GM23338 (cell line): ENCODE measurements at regions not wholly inside any gene's neighbourhood (a gene's known extent, or its start where the extent isn't known, plus 50 kb on each side); places are given as distances from the start of the nearest gene placed in this dataset.

ENCODE experiments used
- CREB1 ChIP-seq: fragments of 250-450 bp; sonication (Bioruptor Pico); IDR thresholded peaks from 2 replicates; pipeline ENCODE4 v1.5.0; 2020; ENCODE audit warnings: low read depth, mild to moderate bottlenecking, moderate library complexity
- EZH2 ChIP-seq: fragments of 200-600 bp; sonication (generic); IDR thresholded peaks from one replicate; pipeline ENCODE4 v1.8.0; 2017; ENCODE audit warnings: antibody characterized with exemption, mild to moderate bottlenecking, low read depth; ENCODE audit not compliant: unreplicated experiment
- EZH2phosphoT487 ChIP-seq: fragments of 200-600 bp; sonication (generic); IDR thresholded peaks from one replicate; pipeline ENCODE4 v1.8.1; 2018; ENCODE audit warnings: antibody characterized with exemption; ENCODE audit not compliant: unreplicated experiment
- JUNB ChIP-seq: IDR thresholded peaks from one replicate; pipeline ENCODE4 v1.6.1; 2016; ENCODE audit warnings: antibody characterized with exemption; ENCODE audit not compliant: unreplicated experiment
- NANOG ChIP-seq: IDR thresholded peaks from 2 replicates; pipeline ENCODE4 v1.6.1; 2016; ENCODE audit warnings: antibody characterized with exemption, borderline replicate concordance
- POLR2AphosphoS5 ChIP-seq: IDR thresholded peaks from 2 replicates; pipeline ENCODE4 v1.6.1; 2016; ENCODE audit warnings: antibody characterized with exemption, low read depth
- STAT1 ChIP-seq: IDR thresholded peaks from one replicate; pipeline ENCODE4 v1.6.1; 2016; ENCODE audit warnings: antibody characterized with exemption; ENCODE audit not compliant: unreplicated experiment
- ZNF114 ChIP-seq: fragments of 250-450 bp; sonication (Bioruptor Pico); IDR thresholded peaks from 2 replicates; pipeline ENCODE4 v1.5.0; 2020; ENCODE audit warnings: mild to moderate bottlenecking, moderate library complexity
- ZNF331 ChIP-seq: fragments of 250-450 bp; sonication (Bioruptor Pico); IDR thresholded peaks from 2 replicates; pipeline ENCODE4 v1.5.0; 2020; ENCODE audit warnings: low read depth, mild to moderate bottlenecking, moderate library complexity
- TF ChIP-seq, protein P1 (sequence below), 2 experiments: fragments of 200-600 bp in 1 of 2; sonication (generic) in 1 of 2; conservative IDR thresholded peaks; 2 replicates each; pipeline versions ENCODE4 v1.5.1 to v1.6.1; 2016 to 2017; ENCODE audit warnings: antibody characterized with exemption in 2 of 2, low read depth in 2 of 2, mild to moderate bottlenecking in 2 of 2, moderate library complexity in 1 of 2
- TF ChIP-seq, protein P2 (sequence below): IDR thresholded peaks from one replicate; pipeline ENCODE4 v1.6.1; 2018; ENCODE audit warnings: antibody characterized with exemption; ENCODE audit not compliant: unreplicated experiment
- TF ChIP-seq, protein P3 (sequence below): IDR thresholded peaks from 2 replicates; pipeline ENCODE4 v1.6.1; 2016; ENCODE audit warnings: antibody characterized with exemption

DNA sequence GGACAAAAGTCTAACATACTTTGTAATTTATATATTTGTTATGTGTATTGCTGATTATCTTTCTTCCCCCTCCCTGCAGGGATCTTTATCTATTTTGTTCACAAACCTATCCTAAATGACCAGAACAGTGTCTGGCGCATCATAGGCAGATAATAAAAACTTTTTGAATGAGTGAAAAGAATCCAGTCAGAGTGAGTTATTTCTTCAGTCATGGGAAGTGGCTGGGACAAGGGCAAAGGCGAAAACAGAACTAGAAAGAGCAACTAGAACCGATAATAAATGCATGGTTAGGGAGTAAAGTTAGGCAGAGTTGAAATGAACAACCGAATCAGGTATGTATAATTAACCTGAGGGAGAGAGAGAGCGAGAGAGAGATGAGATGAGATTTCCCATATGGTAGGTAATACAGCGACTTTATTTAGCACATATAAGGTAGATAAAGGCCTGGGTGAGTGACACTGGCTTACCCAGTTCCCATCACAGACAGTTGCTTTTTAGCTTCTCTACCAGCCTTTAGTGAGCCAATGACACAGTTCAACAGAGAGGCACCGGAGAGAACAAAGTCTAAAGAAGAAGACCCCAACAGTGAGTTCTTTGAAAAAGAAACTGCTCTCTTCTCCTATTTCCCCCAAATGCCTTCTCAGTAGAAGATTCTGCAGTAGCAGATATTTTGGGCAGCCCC lies 59.1 kb upstream of the EML4 start:
- TF ChIP-seq, protein P1, sequence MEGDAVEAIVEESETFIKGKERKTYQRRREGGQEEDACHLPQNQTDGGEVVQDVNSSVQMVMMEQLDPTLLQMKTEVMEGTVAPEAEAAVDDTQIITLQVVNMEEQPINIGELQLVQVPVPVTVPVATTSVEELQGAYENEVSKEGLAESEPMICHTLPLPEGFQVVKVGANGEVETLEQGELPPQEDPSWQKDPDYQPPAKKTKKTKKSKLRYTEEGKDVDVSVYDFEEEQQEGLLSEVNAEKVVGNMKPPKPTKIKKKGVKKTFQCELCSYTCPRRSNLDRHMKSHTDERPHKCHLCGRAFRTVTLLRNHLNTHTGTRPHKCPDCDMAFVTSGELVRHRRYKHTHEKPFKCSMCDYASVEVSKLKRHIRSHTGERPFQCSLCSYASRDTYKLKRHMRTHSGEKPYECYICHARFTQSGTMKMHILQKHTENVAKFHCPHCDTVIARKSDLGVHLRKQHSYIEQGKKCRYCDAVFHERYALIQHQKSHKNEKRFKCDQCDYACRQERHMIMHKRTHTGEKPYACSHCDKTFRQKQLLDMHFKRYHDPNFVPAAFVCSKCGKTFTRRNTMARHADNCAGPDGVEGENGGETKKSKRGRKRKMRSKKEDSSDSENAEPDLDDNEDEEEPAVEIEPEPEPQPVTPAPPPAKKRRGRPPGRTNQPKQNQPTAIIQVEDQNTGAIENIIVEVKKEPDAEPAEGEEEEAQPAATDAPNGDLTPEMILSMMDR (conservative IDR thresholded peaks at IDR 0.05; ENCODE audit: low read depth in 2 of 2): no peak
- TF ChIP-seq EZH2: no peak
- TF ChIP-seq, protein P2, sequence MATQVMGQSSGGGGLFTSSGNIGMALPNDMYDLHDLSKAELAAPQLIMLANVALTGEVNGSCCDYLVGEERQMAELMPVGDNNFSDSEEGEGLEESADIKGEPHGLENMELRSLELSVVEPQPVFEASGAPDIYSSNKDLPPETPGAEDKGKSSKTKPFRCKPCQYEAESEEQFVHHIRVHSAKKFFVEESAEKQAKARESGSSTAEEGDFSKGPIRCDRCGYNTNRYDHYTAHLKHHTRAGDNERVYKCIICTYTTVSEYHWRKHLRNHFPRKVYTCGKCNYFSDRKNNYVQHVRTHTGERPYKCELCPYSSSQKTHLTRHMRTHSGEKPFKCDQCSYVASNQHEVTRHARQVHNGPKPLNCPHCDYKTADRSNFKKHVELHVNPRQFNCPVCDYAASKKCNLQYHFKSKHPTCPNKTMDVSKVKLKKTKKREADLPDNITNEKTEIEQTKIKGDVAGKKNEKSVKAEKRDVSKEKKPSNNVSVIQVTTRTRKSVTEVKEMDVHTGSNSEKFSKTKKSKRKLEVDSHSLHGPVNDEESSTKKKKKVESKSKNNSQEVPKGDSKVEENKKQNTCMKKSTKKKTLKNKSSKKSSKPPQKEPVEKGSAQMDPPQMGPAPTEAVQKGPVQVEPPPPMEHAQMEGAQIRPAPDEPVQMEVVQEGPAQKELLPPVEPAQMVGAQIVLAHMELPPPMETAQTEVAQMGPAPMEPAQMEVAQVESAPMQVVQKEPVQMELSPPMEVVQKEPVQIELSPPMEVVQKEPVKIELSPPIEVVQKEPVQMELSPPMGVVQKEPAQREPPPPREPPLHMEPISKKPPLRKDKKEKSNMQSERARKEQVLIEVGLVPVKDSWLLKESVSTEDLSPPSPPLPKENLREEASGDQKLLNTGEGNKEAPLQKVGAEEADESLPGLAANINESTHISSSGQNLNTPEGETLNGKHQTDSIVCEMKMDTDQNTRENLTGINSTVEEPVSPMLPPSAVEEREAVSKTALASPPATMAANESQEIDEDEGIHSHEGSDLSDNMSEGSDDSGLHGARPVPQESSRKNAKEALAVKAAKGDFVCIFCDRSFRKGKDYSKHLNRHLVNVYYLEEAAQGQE: no peak
- no peak for TF ChIP-seq POLR2AphosphoS5
- no peak for TF ChIP-seq EZH2phosphoT487
- TF ChIP-seq, protein P3, sequence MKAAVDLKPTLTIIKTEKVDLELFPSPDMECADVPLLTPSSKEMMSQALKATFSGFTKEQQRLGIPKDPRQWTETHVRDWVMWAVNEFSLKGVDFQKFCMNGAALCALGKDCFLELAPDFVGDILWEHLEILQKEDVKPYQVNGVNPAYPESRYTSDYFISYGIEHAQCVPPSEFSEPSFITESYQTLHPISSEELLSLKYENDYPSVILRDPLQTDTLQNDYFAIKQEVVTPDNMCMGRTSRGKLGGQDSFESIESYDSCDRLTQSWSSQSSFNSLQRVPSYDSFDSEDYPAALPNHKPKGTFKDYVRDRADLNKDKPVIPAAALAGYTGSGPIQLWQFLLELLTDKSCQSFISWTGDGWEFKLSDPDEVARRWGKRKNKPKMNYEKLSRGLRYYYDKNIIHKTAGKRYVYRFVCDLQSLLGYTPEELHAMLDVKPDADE: no peak
- no peak for TF ChIP-seq JUNB
- no peak for TF ChIP-seq ZNF331 (CRISPR knock-in tag)
- TF ChIP-seq NANOG: no peak
- no peak for TF ChIP-seq CREB1 (CRISPR knock-in tag)
- TF ChIP-seq STAT1: no peak
- TF ChIP-seq ZNF114 (CRISPR knock-in tag): no peak
